DMS79 treated with DMSO at 0.1 percent for 48 hours (cell line): ENCODE measurements at regions not wholly inside any gene's neighbourhood (a gene's known extent, or its start where the extent isn't known, plus 50 kb on each side); places are given as distances from the start of the nearest gene placed in this dataset.
"Not testable (repeated sequence)": the region's sequence is repeated elsewhere in the genome, so short reads cannot be mapped to it uniquely, and the experiment has no call there.

Experiments used
- DNase-seq: peaks from one replicate; lab custom pipeline; 2025; lab: John Stamatoyannopoulos, UW

GRCh38 chr3:150130404-150131100, 159.9 kb upstream of the PFN2 start:
- DNase-seq, result peak; percentile 43

GRCh38 chr3:150129166-150129565, 158.5 kb upstream of the PFN2 start:
- no peak for DNase-seq

GRCh38 chr3:150128126-150128525, 157.4 kb upstream of the PFN2 start:
- no peak for DNase-seq

GRCh38 chr3:150127011-150127490, 156.4 kb upstream of the PFN2 start:
- no peak for DNase-seq

GRCh38 chr3:150124142-150124541, 153.4 kb upstream of the PFN2 start:
- no peak for DNase-seq

GRCh38 chr3:150123249-150123648, 152.6 kb upstream of the PFN2 start:
- not testable (repeated sequence) for DNase-seq

GRCh38 chr3:150118219-150118618, 147.5 kb upstream of the PFN2 start:
- no peak for DNase-seq

- DNase-seq, result no peak
These were observed 146.4 kb upstream of the PFN2 start for GRCh38 chr3:150117076-150117475.

- no peak for DNase-seq
These were observed 145.5 kb upstream of the PFN2 start for GRCh38 chr3:150116196-150116595.

- no peak for DNase-seq
These were observed 144.3 kb upstream of the PFN2 start for GRCh38 chr3:150114873-150115540.

GRCh38 chr3:150114273-150114672, 143.6 kb upstream of the PFN2 start:
- no peak for DNase-seq

GRCh38 chr3:150110097-150110496, 139.4 kb upstream of the PFN2 start:
- no peak for DNase-seq

- no peak for DNase-seq
These were observed 136.9 kb upstream of the PFN2 start for GRCh38 chr3:150107429-150108175.

GRCh38 chr3:150106740-150107428, 136.2 kb upstream of the PFN2 start:
- no peak for DNase-seq

GRCh38 chr3:150105886-150106612, 135.4 kb upstream of the PFN2 start:
- no peak for DNase-seq

GRCh38 chr3:150105025-150105424, 134.3 kb upstream of the PFN2 start:
- no peak for DNase-seq

- DNase-seq, result no peak
These were observed 133.9 kb upstream of the PFN2 start for GRCh38 chr3:150104564-150104963.

GRCh38 chr3:150101016-150101415, 130.3 kb upstream of the PFN2 start:
- DNase-seq, result no peak

GRCh38 chr3:150098621-150099020, 127.9 kb upstream of the PFN2 start:
- DNase-seq, result no peak

GRCh38 chr3:150097588-150097890, 126.8 kb upstream of the PFN2 start:
- DNase-seq, result no peak

- DNase-seq, result no peak
These were observed 126.2 kb upstream of the PFN2 start for GRCh38 chr3:150096700-150097587.
